ENCODE measurements at regions not wholly inside any gene's neighbourhood (a gene's known extent, or its start where the extent isn't known, plus 50 kb on each side); places are given as distances from the start of the nearest gene placed in this dataset.
A peak's percentile ranks its signal among the peaks of the same experiment; 100 is the strongest.
"Not testable (repeated sequence)": the region's sequence is repeated elsewhere in the genome, so short reads cannot be mapped to it uniquely, and the experiment has no call there.

DNA sequence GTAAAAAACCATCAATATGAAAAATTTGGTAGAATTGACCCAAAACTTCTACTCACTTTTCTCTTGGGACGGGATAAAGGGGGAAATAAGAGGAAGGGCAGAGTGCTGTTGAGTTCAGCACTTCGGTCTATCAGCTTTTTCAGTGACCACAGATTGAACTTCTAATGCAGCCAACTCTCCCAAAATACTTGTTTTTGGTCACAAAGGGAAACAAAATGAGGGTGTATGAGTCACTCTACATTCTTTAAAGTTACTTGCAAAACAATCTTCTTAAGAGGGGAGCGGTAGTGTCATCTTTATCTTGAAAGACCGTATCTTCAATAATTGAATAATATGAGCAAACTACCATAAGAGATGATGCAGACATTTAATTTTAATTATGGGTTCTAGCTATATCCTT is 661.3 kb downstream of the CD109 start:
- Histone ChIP-seq H3K27me3 (replicated peaks; ENCODE audit: insufficient read depth) (no peaks in the 10 kb centered on the region), H3K4me1 (ENCODE audit: control insufficient read depth in 1 of 2, low read depth in 2 of 2) (no peaks in the 10 kb centered on the region), H3K4me3 (no peak overlapping the region), H3K9me3 (no peaks in the 10 kb centered on the region), H3K36me3 (no peaks in the 10 kb centered on the region), H3K27ac (no peak overlapping the region)
- DNase-seq (ENCODE audit: low spot score) (no peak), ATAC-seq (ENCODE audit: insufficient number of reproducible peaks, low FRiP score, low read depth) (no peak)
- TF ChIP-seq, protein P1, sequence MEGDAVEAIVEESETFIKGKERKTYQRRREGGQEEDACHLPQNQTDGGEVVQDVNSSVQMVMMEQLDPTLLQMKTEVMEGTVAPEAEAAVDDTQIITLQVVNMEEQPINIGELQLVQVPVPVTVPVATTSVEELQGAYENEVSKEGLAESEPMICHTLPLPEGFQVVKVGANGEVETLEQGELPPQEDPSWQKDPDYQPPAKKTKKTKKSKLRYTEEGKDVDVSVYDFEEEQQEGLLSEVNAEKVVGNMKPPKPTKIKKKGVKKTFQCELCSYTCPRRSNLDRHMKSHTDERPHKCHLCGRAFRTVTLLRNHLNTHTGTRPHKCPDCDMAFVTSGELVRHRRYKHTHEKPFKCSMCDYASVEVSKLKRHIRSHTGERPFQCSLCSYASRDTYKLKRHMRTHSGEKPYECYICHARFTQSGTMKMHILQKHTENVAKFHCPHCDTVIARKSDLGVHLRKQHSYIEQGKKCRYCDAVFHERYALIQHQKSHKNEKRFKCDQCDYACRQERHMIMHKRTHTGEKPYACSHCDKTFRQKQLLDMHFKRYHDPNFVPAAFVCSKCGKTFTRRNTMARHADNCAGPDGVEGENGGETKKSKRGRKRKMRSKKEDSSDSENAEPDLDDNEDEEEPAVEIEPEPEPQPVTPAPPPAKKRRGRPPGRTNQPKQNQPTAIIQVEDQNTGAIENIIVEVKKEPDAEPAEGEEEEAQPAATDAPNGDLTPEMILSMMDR (IDR thresholded peaks at IDR 0.05), result no peak

DNA sequence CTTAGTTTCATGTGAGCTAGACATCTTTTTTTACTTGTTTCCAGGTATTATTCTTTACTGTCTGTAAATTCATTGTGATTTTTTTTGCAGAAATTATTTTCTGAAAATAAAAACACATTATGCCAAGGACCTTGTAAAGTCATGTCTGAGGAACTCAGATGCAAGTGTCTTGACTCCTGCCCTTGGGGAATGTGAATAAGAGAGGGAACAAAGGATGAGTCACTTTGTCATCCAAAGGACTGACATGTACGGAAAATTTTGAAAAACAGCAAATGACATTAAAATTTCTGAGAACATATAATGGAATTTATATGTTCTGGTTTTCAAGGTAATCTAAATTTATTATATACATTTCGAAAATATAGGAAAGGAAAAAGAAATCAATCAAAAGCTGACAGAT is 660.4 kb downstream of the CD109 start:
- Histone ChIP-seq H3K4me1 (ENCODE audit: control insufficient read depth in 1 of 2, low read depth in 2 of 2) (no peaks in the 10 kb centered on the region), H3K4me3 (no peak overlapping the region), H3K27me3 (replicated peaks; ENCODE audit: insufficient read depth) (no peaks in the 10 kb centered on the region), H3K9me3 (no peaks in the 10 kb centered on the region), H3K27ac (no peak overlapping the region), H3K36me3 (no peaks in the 10 kb centered on the region)
- no peak for DNase-seq (ENCODE audit: low spot score)
- TF ChIP-seq, protein P1 (IDR thresholded peaks at IDR 0.05), result no peak
- ATAC-seq (ENCODE audit: insufficient number of reproducible peaks, low FRiP score, low read depth), result no peak

GRCh38 chr6:74346936-74347535 is 651.0 kb downstream of the CD109 start:
- Histone ChIP-seq H3K9me3 (no peaks in the 10 kb centered on the region), H3K27ac (no peak overlapping the region), H3K27me3 (replicated peaks; ENCODE audit: insufficient read depth) (no peaks in the 10 kb centered on the region), H3K4me3 (no peak overlapping the region), H3K36me3 (no peaks in the 10 kb centered on the region), H3K4me1 (ENCODE audit: control insufficient read depth in 1 of 2, low read depth in 2 of 2) (no peaks in the 10 kb centered on the region)
- no peak for DNase-seq (ENCODE audit: low spot score)
- no peak for ATAC-seq (ENCODE audit: insufficient number of reproducible peaks, low FRiP score, low read depth)
- TF ChIP-seq, protein P1 (IDR thresholded peaks at IDR 0.05), result no peak

DNA sequence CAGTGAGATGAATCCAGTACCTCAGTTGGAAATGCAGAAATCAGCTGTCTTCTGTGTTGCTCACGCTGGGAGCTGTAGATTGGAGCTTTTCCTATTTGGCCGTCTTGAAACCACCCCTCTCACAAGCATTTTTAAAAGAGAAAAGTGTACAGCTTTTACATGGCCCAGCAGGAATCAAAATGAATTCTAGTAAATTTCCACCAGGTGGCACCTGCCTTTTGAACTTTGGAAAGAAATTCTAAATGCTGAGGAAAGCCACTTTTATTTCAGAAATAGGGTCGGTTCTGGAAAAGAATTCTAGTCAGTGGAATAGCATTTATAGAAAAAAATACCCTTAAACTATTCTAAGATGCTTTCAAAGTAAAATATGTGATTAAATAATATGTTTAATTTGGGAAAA is 647.8 kb downstream of the CD109 start:
- Histone ChIP-seq H3K4me3 (no peak overlapping the region), H3K27ac (no peak overlapping the region), H3K36me3 (no peaks in the 10 kb centered on the region), H3K9me3 (no peaks in the 10 kb centered on the region), H3K4me1 (ENCODE audit: control insufficient read depth in 1 of 2, low read depth in 2 of 2) (no peaks in the 10 kb centered on the region), H3K27me3 (replicated peaks; ENCODE audit: insufficient read depth) (no peaks in the 10 kb centered on the region)
- TF ChIP-seq, protein P1 (IDR thresholded peaks at IDR 0.05), result peak; percentile 26
- no peak for ATAC-seq (ENCODE audit: insufficient number of reproducible peaks, low FRiP score, low read depth)
- DNase-seq (ENCODE audit: low spot score), result no peak

DNA sequence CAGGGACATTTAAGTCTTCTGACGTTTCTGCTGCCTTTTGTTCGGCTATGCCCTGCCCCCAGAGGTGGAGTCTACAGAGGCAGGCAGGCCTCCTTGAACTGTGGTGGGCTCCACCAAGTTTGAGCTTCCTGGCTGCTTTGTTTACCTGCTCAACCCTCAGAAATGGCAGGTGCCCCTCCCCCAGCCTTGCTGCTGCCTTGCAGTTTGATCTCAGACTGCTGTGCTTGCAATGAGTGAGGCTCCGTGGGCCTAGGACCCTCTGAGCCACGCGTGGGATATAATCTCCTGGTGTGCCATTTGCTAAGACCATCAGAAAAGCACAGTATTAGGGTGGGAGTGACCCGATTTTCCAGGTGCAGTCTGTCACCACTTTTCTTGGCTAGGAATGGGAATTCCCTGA is 647.3 kb downstream of the CD109 start:
- H3K9me3 ChIP-seq; H3K36me3 ChIP-seq; H3K4me1 ChIP-seq (ENCODE audit: control insufficient read depth in 1 of 2, low read depth in 2 of 2); H3K27ac ChIP-seq; H3K4me3 ChIP-seq; ATAC-seq (ENCODE audit: insufficient number of reproducible peaks, low FRiP score, low read depth); DNase-seq (ENCODE audit: low spot score); H3K27me3 ChIP-seq (replicated peaks; ENCODE audit: insufficient read depth): not testable (repeated sequence)

DNA sequence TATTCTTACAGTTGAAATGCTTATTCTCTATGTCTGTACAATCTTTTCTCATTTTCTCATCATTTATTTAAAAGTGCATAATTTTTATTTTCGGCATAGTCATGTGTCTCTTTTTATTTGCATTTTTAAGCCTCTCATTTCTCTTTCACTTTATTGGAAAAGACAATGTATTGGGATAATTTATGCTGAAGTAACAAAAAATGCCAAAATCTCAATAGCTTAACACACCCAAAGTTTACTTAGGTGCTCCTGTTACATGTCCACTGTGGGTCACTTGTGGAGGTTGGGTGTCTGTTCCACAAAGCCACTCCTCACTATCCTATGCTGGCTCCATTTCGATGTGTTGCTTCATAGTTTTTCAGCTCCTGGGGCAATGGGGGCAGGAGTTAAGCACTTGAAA is 638.7 kb downstream of the CD109 start:
- TF ChIP-seq, protein P1 (IDR thresholded peaks at IDR 0.05), result no peak
- Histone ChIP-seq H3K36me3 (no peaks in the 10 kb centered on the region), H3K27me3 (replicated peaks; ENCODE audit: insufficient read depth) (no peaks in the 10 kb centered on the region), H3K9me3 (no peaks in the 10 kb centered on the region), H3K27ac (no peak overlapping the region), H3K4me1 (ENCODE audit: control insufficient read depth in 1 of 2, low read depth in 2 of 2) (no peaks in the 10 kb centered on the region), H3K4me3 (no peak overlapping the region)
- DNase-seq (ENCODE audit: low spot score) (no peak), ATAC-seq (ENCODE audit: insufficient number of reproducible peaks, low FRiP score, low read depth) (no peak)

Measured in thoracic aorta (tissue), 2 donors.